H1 (cell line): ENCODE measurements at regions not wholly inside any gene's neighbourhood (a gene's known extent, or its start where the extent isn't known, plus 50 kb on each side); places are given as distances from the start of the nearest gene placed in this dataset.

ENCODE experiments used
- BRCA1 ChIP-seq: IDR thresholded peaks from 2 replicates; pipeline ENCODE4 v1.6.1; 2012; ENCODE audit warnings: low read depth, low read length, improper control_type of control experiment
- EZH2 ChIP-seq: fragments of 200-600 bp; sonication (generic); IDR thresholded peaks from 2 replicates; pipeline ENCODE4 v1.7.1; 2012; ENCODE audit warnings: low read depth, mild to moderate bottlenecking, moderate library complexity, low read length, inconsistent platforms; ENCODE audit not compliant: severe bottlenecking
- JUND ChIP-seq: IDR thresholded peaks from 2 replicates; pipeline ENCODE4 v1.6.1; 2011; ENCODE audit warnings: mild to moderate bottlenecking, improper control_type of control experiment, low read length
- PHF8 ChIP-seq: fragments of 200-600 bp; sonication (generic); conservative IDR thresholded peaks from 2 replicates; pipeline ENCODE4 v1.7.1; 2012; ENCODE audit warnings: low read depth, mild to moderate bottlenecking, inconsistent platforms, low read length, moderate library complexity
- POLR2A ChIP-seq, 2 experiments: IDR thresholded peaks; 1 replicate in 1 of 2; 2 replicates in 1 of 2; pipeline ENCODE4 v1.6.1; 2011; ENCODE audit warnings: low read depth in 2 of 2, low read length in 2 of 2, mild to moderate bottlenecking in 2 of 2; ENCODE audit errors: control extremely low read depth in 1 of 2
- POLR2AphosphoS5 ChIP-seq: IDR thresholded peaks from 2 replicates; pipeline ENCODE4 v1.6.1; 2011; ENCODE audit warnings: low read depth, low read length
- RAD21 ChIP-seq, 2 experiments: IDR thresholded peaks in 1 of 2; conservative IDR thresholded peaks in 1 of 2; 2 replicates each; pipeline ENCODE4 v1.6.1; 2011; ENCODE audit warnings: low read depth in 2 of 2, low read length in 2 of 2, improper control_type of control experiment in 1 of 2, inconsistent platforms in 1 of 2, mild to moderate bottlenecking in 1 of 2, moderate library complexity in 1 of 2
- RBBP5 ChIP-seq: IDR thresholded peaks from 2 replicates; pipeline ENCODE4 v1.7.1; 2012; ENCODE audit warnings: low read depth, mild to moderate bottlenecking, inconsistent platforms, low read length, moderate library complexity, borderline replicate concordance
- SP2 ChIP-seq: IDR thresholded peaks from 2 replicates; pipeline ENCODE4 v1.6.1; 2012; ENCODE audit warnings: mild to moderate bottlenecking, low read length, inconsistent platforms
- TCF12 ChIP-seq: IDR thresholded peaks from 2 replicates; pipeline ENCODE4 v1.6.1; 2011; ENCODE audit warnings: low read depth, mild to moderate bottlenecking, low read length
- TEAD4 ChIP-seq: IDR thresholded peaks from 2 replicates; pipeline ENCODE4 v1.6.1; 2012; ENCODE audit warnings: low read depth, low read length, inconsistent platforms, mixed read lengths
- TF ChIP-seq, protein P1 (sequence below), 3 experiments: IDR thresholded peaks; 1 replicate in 2 of 3; 2 replicates in 1 of 3; pipeline versions ENCODE4 v1.5.1 to v1.6.1; 2011; ENCODE audit warnings: low read length in 3 of 3, mild to moderate bottlenecking in 3 of 3, inconsistent platforms in 2 of 3, low read depth in 1 of 3, moderate library complexity in 1 of 3; ENCODE audit not compliant: insufficient read depth in 1 of 3; ENCODE audit errors: control extremely low read depth in 1 of 3
- TF ChIP-seq, protein P2 (sequence below): IDR thresholded peaks from 2 replicates; pipeline ENCODE4 v1.6.1; 2012; ENCODE audit warnings: low read length, inconsistent platforms

DNA sequence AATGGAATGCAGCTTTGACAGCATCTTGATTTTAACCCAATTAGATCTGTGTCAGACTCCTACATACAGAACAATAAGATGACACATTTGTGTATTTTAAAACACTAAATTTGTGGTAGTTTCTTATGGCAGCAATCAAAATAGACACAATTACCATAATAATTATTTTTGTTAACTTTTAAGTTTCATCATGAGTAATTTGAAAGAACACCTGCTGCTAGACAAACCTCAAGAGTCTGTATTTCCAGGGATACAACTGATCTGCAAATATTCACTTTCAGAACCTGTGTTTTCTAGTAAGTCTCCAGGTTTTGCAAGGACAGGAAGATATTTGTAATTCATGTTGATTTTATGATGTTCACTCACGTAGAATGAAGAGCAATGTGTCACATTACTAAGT, 736.8 kb downstream of the DIPK2A start:
- TF ChIP-seq JUND = no peak
- no peak for TF ChIP-seq POLR2A (IDR thresholded peaks at IDR 0.05; ENCODE audit: control extremely low read depth in 1 of 2, low read depth in 2 of 2, low read length in 2 of 2)
- TF ChIP-seq POLR2AphosphoS5 = no peak
- TF ChIP-seq, protein P1, sequence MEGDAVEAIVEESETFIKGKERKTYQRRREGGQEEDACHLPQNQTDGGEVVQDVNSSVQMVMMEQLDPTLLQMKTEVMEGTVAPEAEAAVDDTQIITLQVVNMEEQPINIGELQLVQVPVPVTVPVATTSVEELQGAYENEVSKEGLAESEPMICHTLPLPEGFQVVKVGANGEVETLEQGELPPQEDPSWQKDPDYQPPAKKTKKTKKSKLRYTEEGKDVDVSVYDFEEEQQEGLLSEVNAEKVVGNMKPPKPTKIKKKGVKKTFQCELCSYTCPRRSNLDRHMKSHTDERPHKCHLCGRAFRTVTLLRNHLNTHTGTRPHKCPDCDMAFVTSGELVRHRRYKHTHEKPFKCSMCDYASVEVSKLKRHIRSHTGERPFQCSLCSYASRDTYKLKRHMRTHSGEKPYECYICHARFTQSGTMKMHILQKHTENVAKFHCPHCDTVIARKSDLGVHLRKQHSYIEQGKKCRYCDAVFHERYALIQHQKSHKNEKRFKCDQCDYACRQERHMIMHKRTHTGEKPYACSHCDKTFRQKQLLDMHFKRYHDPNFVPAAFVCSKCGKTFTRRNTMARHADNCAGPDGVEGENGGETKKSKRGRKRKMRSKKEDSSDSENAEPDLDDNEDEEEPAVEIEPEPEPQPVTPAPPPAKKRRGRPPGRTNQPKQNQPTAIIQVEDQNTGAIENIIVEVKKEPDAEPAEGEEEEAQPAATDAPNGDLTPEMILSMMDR (IDR thresholded peaks at IDR 0.05; ENCODE audit: control extremely low read depth in 1 of 3, insufficient read depth in 1 of 3, low read depth in 1 of 3, low read length in 3 of 3) = no peak
- no peak for TF ChIP-seq EZH2
- TF ChIP-seq RAD21 (IDR thresholded peaks at IDR 0.05 in 1 of 2, conservative IDR thresholded peaks at IDR 0.05 in 1 of 2; ENCODE audit: low read depth in 2 of 2, low read length in 2 of 2) = no peak
- no peak for TF ChIP-seq RBBP5
- no peak for TF ChIP-seq SP2
- no peak for TF ChIP-seq TEAD4
- no peak for TF ChIP-seq BRCA1
- TF ChIP-seq, protein P2, sequence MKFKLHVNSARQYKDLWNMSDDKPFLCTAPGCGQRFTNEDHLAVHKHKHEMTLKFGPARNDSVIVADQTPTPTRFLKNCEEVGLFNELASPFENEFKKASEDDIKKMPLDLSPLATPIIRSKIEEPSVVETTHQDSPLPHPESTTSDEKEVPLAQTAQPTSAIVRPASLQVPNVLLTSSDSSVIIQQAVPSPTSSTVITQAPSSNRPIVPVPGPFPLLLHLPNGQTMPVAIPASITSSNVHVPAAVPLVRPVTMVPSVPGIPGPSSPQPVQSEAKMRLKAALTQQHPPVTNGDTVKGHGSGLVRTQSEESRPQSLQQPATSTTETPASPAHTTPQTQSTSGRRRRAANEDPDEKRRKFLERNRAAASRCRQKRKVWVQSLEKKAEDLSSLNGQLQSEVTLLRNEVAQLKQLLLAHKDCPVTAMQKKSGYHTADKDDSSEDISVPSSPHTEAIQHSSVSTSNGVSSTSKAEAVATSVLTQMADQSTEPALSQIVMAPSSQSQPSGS = no peak
- no peak for TF ChIP-seq PHF8
- TF ChIP-seq TCF12 = no peak
